ENCODE measurements at regions not wholly inside any gene's neighbourhood (a gene's known extent, or its start where the extent isn't known, plus 50 kb on each side); places are given as distances from the start of the nearest gene placed in this dataset.

DNA sequence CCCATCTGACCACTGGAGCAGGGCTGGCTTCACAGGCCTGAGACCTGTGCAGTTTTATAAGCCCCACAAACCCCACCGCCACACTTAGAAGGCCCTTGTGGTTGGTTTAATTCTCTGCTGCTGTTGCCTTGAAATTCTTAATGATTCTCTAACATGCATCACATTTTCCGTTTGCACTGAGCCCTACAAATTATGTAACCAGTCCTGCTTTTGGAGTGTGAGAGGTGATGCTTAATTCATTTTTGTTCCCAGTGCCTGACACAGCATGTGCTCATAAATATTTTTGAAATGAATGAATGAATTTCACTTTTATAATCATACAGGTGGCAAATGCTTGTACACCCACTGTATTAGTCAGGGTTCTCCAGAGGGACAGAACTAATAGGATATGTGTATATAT, 52.8 kb upstream of the PLXNC1 start:
- H3K27ac Mint-ChIP-seq (ENCODE audit: low read depth, unreplicated experiment) = no peak overlapping the region
- TF ChIP-seq CTCF (IDR thresholded peaks at IDR 0.05; ENCODE audit: unreplicated experiment) = no peak
- peaks cover 62% of the 10 kb centered on the region for H3K4me1 Mint-ChIP-seq (ENCODE audit: insufficient read depth, unreplicated experiment)
- intact Hi-C loops (cut with micrococcal nuclease) = no loop called here
- CTCF ChIA-PET = no interaction called here
- DNase-seq (ENCODE audit: unreplicated experiment) = no peak
- no peaks in the 10 kb centered on the region for H3K27me3 Mint-ChIP-seq (ENCODE audit: insufficient read depth, unreplicated experiment)
- no peaks in the 10 kb centered on the region for H3K36me3 Mint-ChIP-seq (ENCODE audit: insufficient read depth, unreplicated experiment)
- BruUV-seq (replicated peaks) = no TSS peak
- H3K4me3 Mint-ChIP-seq (ENCODE audit: unreplicated experiment) = no peak overlapping the region
- POLR2A ChIA-PET = no interaction called here
- H3K9me3 Mint-ChIP-seq (ENCODE audit: unreplicated experiment) = no peaks in the 10 kb centered on the region

GRCh38 chr12:94098466-94098865, 49.9 kb upstream of the PLXNC1 start:
- Mint-ChIP-seq H3K27ac (ENCODE audit: low read depth, unreplicated experiment) (peak overlapping the region; percentile 28), H3K9me3 (ENCODE audit: unreplicated experiment) (no peaks in the 10 kb centered on the region), H3K36me3 (ENCODE audit: insufficient read depth, unreplicated experiment) (no peaks in the 10 kb centered on the region), H3K4me3 (ENCODE audit: unreplicated experiment) (no peak overlapping the region), H3K4me1 (ENCODE audit: insufficient read depth, unreplicated experiment) (peaks cover 64% of the 10 kb centered on the region), H3K27me3 (ENCODE audit: insufficient read depth, unreplicated experiment) (no peaks in the 10 kb centered on the region)
- no TSS peak for BruUV-seq (replicated peaks)
- ChIA-PET POLR2A (interaction anchor here (0.7 to 6.4 kb wide), 11 partner anchors 22 to 603 kb away, joined by 3 to 90 read pairs (median 13); partner anchors contain the start of gene SOCS2), CTCF (interaction anchor here (5.9 to 6.8 kb wide), 2 partner anchors 21 to 331 kb away, joined by 96 to 230 read pairs; no protein-coding TSS in a partner anchor)
- no peak for TF ChIP-seq CTCF (IDR thresholded peaks at IDR 0.05; ENCODE audit: unreplicated experiment)
- intact Hi-C loops (cut with micrococcal nuclease) = no loop called here
- DNase-seq (ENCODE audit: unreplicated experiment) = peak; percentile 86

Data from MCF 10A (cell line).